Islet of Langerhans (tissue), 1 donor: ENCODE measurements at regions not wholly inside any gene's neighbourhood (a gene's known extent, or its start where the extent isn't known, plus 50 kb on each side); places are given as distances from the start of the nearest gene placed in this dataset.
"Not testable (repeated sequence)": the region's sequence is repeated elsewhere in the genome, so short reads cannot be mapped to it uniquely, and the experiment has no call there.

ENCODE experiments used
- FAIRE-seq: peaks from one replicate; lab custom pipeline; 2011; peaks lifted over from hg19 to GRCh38; lab: Jason Lieb, UNC

- not testable (repeated sequence) for FAIRE-seq
These were observed 176.5 kb upstream of the B3GAT1 start for GRCh38 chr11:134588460-134589110.

GRCh38 chr11:134587345-134587744 is 175.3 kb upstream of the B3GAT1 start:
- FAIRE-seq: no peak

GRCh38 chr11:134586726-134587125 is 174.7 kb upstream of the B3GAT1 start:
- no peak for FAIRE-seq

GRCh38 chr11:134585666-134586610 is 173.9 kb upstream of the B3GAT1 start:
- no peak for FAIRE-seq

- no peak for FAIRE-seq
These were observed 172.8 kb upstream of the B3GAT1 start for GRCh38 chr11:134584706-134585445.

GRCh38 chr11:134584001-134584561 is 172.0 kb upstream of the B3GAT1 start:
- no peak for FAIRE-seq

GRCh38 chr11:134583397-134583990 is 171.5 kb upstream of the B3GAT1 start:
- no peak for FAIRE-seq

- FAIRE-seq: no peak
These were observed 170.7 kb upstream of the B3GAT1 start for GRCh38 chr11:134582770-134583095.

- no peak for FAIRE-seq
These were observed 170.1 kb upstream of the B3GAT1 start for GRCh38 chr11:134581966-134582769.

- FAIRE-seq: no peak
These were observed 169.1 kb upstream of the B3GAT1 start for GRCh38 chr11:134581121-134581626.

GRCh38 chr11:134580610-134580975 is 168.6 kb upstream of the B3GAT1 start:
- no peak for FAIRE-seq

GRCh38 chr11:134579724-134580609 is 167.9 kb upstream of the B3GAT1 start:
- no peak for FAIRE-seq

GRCh38 chr11:134578807-134579723 is 167.0 kb upstream of the B3GAT1 start:
- FAIRE-seq: no peak

GRCh38 chr11:134577751-134578395 is 165.8 kb upstream of the B3GAT1 start:
- no peak for FAIRE-seq

- no peak for FAIRE-seq
These were observed 164.7 kb upstream of the B3GAT1 start for GRCh38 chr11:134576721-134577171.

GRCh38 chr11:134576286-134576685 is 164.2 kb upstream of the B3GAT1 start:
- FAIRE-seq: no peak

GRCh38 chr11:134575504-134576230 is 163.6 kb upstream of the B3GAT1 start:
- no peak for FAIRE-seq

GRCh38 chr11:134574947-134575346 is 162.9 kb upstream of the B3GAT1 start:
- no peak for FAIRE-seq
